GM19023 (cell line): ENCODE measurements at regions not wholly inside any gene's neighbourhood (a gene's known extent, or its start where the extent isn't known, plus 50 kb on each side); places are given as distances from the start of the nearest gene placed in this dataset.

Source experiments
- ATAC-seq: cut with Tn5 transposase; IDR thresholded peaks from one replicate; pipeline ENCODE4 v1.9.1; 2021; ENCODE audit warnings: mild to moderate bottlenecking, moderate library complexity; ENCODE audit not compliant: unreplicated experiment

DNA sequence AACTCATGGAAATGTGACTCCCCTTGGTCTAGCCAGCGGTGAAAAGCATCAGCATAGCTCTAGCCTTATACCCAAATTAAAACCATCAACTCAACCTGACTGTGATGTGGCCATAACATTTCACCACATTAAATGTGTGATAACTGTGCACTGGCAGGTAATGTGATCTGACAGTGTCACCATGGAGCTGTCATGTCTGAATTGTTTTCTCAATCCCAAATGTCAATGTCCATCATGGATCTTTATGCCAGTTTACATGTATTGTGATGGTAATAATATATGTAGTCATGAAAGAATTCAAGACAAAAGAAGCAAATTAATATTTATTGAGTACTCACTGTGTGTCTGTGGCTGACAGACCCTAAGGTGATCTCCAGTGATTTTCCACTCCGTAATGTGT, 213.4 kb upstream of the EOMES start:
- ATAC-seq: no peak

DNA sequence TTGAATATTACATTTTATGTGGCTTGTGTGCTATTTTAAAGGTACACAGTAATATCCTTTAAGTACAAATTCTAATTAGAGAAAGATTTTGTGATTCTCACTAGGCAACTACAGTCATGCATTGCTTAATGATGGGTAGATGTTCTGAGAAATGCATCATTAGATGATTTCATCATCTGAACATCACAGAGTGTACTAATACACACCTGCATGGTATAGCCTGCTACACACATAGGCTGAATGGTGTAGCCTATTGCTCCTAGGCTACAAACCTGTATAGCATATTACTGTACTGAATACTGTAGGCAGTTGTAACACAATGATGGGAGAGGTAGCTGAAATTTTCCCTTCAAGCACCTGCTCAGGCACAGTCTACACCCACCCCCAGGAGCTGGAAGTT, 217.4 kb upstream of the EOMES start:
- no peak for ATAC-seq

DNA sequence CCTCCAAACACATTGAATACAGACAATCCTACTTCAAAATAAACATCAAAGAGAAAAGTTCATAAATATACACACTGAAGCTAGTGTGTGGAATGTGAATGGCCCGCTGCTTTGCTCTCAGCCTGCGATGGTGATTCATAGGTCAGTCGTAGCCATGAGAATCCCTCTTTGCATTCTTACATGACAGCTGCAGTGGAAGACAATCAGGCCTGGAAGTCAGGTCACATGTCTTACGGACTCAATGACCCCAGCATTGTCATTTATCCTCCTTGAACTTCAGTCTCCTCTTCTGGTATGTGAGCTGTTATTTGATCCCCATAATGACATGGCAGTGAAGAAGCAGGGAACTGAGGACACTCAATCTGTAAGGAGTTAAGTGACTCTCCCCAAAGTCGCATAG, 217.8 kb upstream of the EOMES start:
- ATAC-seq: no peak

DNA sequence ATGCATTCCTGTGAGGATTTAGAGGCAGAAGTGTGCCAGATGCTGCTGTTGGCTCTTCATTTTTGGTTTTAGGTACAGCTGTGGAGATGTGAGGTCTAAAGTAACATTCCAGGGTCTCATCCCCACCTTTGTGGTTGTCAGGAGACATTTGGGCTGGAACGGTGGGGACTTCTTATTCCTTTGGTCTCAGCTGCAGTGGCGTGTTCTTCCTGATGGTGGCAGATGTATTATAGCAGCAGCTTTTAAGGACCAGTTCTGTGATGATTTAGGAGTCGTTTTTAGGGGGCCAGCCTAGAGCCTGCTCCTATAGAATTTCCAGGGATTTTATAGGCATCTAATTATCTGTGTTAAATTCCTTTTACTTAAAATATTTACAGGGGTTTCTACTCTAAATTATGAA, 221.0 kb upstream of the EOMES start:
- ATAC-seq: no peak

DNA sequence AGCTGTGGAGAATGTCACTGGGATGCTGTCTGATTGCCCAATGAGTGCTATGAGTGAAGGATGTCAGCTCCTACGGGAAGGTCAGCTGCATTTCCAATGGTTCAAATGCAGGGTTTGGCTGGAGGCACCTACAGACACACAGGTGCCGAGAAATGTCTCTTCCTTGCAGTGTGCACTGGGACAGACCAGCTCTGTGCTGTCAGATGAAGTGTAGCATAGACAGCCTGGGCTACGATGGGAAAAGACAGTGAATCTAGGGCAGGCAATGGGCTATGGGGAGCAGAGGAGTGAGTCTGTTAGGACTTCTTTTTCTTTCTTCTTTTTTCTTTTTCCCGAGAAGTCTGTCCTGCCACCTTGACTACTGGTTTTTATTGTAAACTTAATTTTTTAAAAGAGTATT, 223.1 kb upstream of the EOMES start:
- no peak for ATAC-seq

DNA sequence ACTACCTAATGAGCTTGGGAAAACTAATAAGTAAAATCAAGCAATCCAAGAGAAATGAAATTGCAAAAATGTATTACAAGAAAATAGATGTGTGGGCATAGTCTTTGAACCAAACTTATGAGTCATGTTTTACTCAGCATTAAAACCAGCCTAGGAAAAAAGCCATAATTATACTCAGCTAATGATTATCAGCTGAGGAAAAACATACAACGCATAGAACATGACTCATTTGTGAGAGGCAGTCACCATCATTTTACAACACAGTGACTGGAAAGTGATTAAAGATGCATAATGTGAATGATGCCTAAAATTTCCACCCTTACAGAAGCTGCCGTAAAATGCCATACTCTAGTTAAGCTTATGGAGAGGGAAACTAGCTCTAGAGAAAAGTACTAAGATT, 238.0 kb upstream of the EOMES start:
- no peak for ATAC-seq

DNA sequence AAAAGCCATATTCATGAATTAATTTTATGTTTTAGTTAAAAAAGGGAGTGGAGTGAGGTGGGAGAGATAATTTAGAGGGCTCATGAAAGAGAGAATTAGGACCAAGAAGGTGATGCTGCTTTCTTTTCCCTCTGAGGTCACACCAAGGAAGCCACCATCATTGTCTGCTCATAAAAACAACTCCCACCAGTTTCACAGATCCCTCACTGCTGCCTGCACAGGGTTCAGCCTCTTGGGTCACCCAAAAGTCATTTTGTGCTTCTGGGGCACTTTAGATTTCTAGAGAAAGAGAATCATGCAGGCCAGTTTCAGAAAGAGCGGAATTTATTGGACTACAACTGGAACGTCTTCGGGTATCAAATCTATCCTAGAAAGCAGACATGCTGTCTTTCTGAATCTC, 241.4 kb upstream of the EOMES start:
- no peak for ATAC-seq

DNA sequence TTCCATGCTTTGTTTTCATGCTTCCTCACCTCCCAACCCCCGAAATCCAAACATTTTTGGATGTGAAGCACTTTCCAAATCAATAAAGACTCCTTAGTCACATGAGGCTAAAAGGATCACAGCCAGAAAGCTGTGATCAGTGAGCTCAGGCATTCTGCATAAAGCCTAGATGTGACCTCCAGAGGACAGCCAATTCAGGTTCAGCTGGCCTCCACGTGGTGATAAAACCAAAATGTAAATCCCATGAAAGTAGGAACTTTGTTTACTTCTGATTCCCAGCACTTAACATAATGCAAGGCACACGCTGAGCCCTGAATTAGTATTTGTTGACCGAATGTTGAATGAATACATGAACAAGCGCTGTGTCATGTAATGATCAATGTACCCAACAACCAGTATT, 249.5 kb upstream of the EOMES start:
- ATAC-seq: no peak

DNA sequence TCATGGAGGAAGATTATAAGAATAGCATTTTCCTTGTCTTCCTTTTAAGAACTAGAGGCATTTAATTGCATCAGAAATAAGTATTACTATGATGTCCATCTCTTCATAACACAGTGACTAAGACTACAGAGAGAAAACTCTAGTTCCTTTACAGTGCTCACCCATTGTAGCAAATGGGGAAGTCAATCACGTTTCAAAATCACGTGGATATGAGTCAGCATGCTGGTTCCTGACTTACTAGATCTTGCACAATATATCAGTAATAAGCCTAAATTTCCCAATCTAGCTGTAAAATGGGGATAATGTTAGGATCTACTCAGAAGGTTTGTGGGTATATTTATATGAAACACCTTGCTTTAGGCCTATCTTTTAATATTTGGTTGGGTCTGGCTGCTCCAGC, 254.8 kb upstream of the EOMES start:
- no peak for ATAC-seq

DNA sequence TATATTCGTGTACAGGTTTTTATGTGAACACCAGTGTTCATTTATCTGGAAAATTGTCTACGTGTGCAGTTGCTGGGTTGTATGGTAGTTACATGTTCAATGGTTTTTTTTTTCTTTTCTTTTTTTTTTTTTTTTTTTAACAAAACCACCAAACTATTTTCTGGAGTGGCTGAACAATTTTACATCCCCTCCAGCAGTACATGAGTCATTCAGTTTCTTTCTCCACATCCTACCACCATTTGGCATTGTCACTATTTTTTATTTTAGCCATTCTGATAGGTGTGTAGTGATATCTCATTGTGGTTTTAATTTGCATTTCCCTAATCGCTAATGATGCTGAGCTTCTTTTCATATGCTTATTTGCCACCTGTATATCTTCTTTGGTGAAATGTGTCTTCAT, 256.3 kb upstream of the EOMES start:
- ATAC-seq: no peak

DNA sequence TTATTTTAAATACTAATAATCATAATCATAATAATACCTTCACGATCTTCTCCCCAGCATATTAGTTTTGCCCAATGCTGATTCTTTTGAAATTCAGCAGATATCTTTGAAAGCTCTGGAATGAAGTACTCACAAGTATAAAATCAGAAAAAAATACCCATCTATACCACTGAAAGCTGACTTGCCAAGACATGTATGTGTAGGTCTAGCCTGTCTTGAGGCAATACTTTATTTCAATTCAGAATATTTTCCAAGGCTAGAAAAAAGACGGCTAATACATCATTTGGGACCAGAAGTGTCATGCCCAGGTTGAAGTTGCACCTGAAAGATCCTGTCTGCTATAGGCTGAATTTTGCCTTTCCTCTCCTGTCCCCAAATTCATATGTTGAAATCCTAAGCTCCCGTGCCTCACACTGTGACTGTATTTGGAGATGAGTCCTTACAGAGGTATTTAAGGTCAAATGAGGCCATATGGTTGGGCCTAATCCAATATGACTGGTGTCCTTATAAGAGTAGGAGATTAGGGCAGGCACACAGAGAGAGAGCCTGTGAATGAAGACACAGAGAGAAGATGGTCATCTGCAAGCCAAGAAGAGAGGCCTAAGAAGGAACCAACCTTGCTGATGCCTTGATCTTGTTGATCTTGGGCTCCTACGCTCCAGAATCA, 255.9 kb upstream of the CMC1 start:
- ATAC-seq: no peak

DNA sequence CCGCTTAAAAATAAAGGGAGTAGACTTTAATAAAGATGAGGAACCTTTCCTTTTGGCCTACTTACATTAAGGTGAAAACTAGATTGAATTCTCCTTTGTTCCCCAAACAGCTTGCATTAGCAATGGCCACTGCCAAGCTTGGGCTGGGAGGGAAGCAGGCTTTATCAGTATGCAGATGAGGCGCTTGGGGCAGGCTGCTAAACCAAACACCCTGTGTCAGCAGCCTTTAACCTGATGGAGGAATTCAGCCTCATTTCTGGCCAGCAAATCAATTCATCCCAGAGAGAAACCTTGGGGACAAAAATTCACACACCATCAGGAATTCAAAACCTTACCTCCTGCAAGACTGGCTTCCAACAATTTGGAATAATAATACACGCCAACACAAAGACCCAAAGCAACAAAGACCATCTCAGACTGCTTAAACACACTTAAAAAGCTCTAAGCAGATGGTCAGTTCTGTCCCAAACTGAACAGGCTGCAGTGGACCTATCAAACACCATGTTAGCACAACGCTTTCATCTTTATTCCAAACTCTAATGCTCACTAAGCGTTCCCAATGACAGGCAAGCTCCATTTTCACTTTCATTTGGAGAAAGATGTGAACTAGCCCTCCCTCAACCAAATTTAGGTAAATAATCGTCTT, 255.1 kb upstream of the CMC1 start:
- no peak for ATAC-seq

DNA sequence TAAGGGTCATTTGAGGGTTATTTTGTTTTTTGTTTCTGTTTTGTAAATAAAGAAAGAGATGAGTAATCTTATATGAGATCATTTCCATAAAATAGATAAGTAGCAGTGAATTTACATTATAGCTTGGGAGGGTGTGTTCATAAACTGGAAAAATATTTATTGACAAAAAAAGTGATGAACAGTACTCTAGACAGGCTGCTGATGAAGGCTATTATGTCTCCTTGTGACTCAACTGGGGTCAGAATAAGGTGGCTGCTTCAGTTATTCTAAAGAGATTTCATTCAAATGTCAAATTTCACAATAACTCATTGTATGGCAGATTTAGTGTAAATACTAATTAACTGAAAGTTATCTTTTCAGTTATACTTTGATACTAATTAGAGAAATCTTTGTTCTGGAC, 251.1 kb upstream of the CMC1 start:
- no peak for ATAC-seq

DNA sequence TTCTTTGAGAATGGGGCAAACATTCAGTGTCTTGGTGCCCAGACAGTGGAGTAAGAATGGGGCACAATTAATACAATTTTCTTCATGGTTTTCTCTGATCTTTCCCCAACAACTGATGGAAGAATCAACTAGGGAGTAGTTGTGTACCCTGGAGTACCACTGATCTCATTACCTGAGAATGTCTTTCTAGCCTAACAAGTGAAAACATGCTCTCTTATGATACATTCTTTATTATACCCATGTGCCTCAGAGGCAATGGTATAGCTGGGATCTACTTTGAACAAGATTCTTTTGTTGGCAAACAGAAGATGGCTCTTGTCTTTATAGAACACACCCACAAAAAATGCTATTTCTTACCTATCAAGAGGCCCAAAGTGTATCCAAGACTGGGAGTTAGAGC, 250.6 kb upstream of the CMC1 start:
- ATAC-seq: no peak

DNA sequence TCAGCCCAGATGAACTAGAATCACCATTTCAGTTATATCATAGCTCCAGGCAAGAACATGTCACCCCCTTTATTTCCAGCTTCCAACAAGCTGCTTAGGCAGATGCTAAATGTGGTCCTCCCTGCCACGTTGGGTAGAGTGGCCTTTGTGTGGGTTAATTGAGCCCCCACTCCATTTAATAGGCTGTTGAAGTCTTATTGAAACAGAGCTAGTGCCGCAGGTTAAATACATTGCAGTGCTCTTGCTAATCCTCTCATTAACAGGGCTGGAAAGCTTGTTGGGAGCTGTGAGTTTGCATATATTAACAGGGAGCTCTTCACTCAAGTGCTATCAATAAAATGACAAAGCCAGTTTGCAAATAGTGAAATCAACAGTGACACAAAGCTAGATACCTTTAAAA, 248.4 kb upstream of the CMC1 start:
- no peak for ATAC-seq

DNA sequence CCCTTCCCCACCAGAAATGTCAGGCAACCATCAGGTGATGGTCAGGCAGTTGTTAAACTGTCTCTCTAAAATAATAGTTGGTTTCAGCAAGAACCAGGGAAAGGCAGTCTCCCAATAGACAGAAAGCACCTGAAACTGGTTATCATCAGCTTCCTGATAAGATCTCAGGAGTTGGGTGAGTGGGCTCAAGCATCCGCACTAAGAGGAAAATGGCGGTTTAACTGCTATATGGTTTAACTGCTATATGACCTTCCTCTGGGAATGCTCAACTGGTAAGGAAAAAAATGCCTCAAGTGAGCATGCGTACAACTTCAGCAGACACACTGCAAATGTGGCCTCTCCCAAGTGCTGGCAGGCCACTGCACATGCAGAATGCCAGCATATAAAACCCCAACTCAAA, 240.8 kb upstream of the CMC1 start:
- no peak for ATAC-seq

DNA sequence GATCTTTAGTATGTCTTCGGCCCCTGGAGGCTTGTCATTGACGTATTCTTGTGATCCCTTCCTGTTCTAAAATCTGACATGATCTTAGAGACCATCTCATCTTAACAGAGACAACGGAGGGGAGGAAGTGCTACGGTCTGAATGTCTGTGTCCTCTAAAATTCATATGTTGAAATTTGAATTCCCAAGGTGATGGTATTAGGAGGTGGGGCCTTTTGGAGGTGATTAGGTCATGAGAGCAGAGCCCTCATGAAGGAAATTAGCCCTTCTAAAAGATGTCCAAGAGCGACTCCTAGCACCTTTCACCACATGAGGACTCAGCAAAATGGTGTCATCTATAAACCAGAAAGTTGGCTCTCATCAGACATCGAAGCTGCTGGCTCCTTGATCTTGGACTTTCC, 233.2 kb upstream of the CMC1 start:
- no peak for ATAC-seq

DNA sequence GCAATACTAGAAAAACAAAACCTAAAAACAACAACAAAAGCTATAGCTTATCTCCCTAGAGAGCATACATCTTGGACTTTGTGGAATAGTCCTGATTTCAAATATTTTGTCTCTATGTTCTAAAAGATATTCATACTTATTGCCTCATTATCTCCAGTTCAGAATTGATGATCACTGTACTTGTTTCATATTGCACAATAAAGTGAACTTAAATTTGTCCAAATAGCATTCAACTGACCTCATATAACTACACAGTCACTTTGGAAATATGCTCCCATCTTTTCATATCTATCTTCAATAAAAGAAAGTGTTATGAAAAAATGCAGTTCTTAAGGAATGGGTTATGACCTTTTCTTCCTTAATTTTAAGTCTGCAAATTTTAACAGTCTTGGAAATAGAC, 228.6 kb upstream of the CMC1 start:
- no peak for ATAC-seq

DNA sequence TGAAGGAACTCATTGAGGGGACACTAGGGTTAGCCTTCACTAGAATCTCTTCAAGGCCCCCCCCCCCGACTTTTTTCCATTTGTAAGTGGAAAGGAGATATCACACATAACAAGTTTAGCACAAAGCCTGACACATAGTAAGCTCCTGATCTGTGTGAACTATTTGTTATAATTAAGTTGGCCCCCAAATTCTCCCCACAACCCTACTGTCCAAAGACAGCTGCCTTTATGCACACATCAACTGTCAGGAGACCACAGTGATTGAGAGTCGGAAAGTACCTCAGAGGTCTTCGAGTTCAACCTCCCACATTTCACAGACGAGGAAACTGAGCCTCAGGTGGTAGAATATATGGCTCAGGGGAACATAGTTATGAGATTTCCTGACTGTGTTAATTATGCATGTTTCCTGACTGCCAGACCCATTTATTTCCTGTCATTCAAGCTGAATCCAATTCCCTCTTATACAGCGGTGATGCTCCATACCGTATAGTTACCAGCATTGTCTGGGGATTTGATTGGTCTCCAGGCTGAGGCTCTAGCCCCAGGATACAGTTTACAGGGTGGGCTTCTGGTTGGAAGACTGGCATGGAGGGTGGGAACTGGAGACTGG, 227.4 kb upstream of the CMC1 start:
- ATAC-seq: no peak

DNA sequence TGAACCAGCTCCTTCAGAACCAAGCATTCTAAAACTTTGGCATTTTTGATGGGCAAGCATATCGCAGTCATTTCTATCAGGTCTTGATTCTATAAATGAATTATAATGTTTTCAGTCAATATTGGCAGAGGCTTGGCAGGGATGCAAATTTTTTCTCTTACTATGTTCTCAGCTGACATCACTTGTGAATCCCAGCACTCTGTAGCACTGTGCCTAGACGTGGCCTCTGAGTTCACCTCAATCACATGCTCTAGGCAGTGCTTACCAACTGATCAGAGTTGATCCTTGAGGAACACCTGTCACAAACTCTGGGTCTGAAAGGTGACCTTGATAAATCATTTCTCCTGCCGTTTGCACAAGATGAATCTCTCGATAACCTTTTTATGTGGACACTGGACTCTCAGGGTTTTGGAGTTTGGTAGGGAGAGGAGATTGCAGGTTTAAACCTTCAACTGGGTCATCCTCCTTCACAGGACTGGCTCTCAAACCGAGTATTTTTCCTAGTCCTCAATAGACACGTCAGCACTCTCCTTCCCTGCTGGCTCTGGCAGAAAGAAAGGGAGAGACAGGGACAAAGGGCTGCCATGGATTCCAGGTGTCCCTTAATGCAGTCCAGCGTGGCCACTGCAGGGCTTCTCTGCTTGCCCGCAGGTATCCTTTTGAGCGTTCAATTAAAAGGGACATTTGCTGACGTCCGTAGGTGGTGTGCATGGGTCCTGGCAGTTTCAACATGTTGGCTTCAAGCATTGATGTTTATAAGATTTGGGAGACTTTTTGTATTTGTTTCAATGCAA, 222.3 kb upstream of the CMC1 start:
- no peak for ATAC-seq

DNA sequence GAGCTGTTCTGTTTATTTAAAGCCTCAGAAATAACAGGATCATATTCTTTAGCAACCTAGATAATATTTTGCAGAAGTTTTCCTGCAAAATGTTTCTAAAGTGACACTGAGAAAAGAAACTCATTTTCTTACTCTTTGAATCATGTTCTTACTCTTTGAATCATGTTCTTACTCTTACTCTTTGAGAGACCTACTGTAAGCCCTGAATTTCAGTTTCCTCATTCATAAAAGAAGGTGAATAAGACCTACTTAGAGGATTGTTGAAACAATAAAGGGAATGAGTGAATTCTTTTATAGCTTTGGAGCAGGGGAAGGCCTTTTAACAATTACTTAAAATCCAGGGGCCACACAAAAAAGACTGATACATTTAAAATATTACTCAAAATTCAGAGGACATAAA, 221.7 kb upstream of the CMC1 start:
- ATAC-seq: no peak

DNA sequence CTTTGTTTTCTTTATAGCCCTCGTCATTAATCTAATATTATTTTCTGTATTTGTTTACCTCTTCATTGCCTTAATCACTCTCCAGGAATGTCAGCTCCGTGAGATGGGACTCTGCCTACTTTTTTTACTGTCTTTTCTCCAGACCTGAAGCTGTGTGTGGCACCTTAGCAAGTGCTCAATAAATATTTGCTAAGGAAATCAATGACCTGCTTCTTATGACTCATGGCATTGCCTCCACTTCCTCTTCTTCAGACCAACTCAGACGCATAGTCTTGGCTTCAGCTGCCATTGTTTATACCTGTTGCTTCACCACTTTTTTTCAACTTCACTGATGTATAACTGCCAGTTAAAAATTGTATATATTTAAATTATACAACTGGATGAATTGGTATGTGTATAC, 218.5 kb upstream of the CMC1 start:
- ATAC-seq: no peak
